OCI-LY1 (cell line): ENCODE measurements at regions not wholly inside any gene's neighbourhood (a gene's known extent, or its start where the extent isn't known, plus 50 kb on each side); places are given as distances from the start of the nearest gene placed in this dataset.

Experiments used
- CTCF ChIP-seq: fragments of 200-600 bp; sonication (generic), shearing (Covaris generic); IDR thresholded peaks from 2 replicates; pipeline ENCODE4 v1.5.1; 2017; ENCODE audit warnings: mild to moderate bottlenecking, antibody characterized with exemption, low read length, moderate library complexity, mixed read lengths
- EZH2 ChIP-seq: fragments of 200-600 bp; sonication (generic), shearing (Covaris generic); IDR thresholded peaks from 2 replicates; pipeline ENCODE4 v1.8.0; 2017; ENCODE audit warnings: borderline replicate concordance, mixed run types, mild to moderate bottlenecking, antibody characterized with exemption, low read length, moderate library complexity, mixed read lengths

GRCh38 chr11:43101113-43101512, 210.7 kb upstream of the API5 start:
- TF ChIP-seq CTCF, result no peak
- no peak for TF ChIP-seq EZH2
